Heart left ventricle (tissue), 13 donors: ENCODE measurements at regions not wholly inside any gene's neighbourhood (a gene's known extent, or its start where the extent isn't known, plus 50 kb on each side); places are given as distances from the start of the nearest gene placed in this dataset.

ENCODE experiments used
- POLR2A ChIP-seq, 2 donors: fragments of 450-650 bp; IDR thresholded peaks; one replicate each; pipeline ENCODE4 v1.6.1; 2017; ENCODE audit warnings: antibody characterized with exemption in 2 of 2, mild to moderate bottlenecking in 2 of 2, moderate library complexity in 2 of 2
- TF ChIP-seq, protein P1 (sequence below), 12 donors: fragments of 200-600 bp; sonication (generic) in 4 of 12; IDR thresholded peaks; one replicate each; pipeline versions ENCODE4 v1.5.0 to v1.8.0; 2018 to 2022; ENCODE audit warnings: antibody characterized with exemption in 12 of 12, mild to moderate bottlenecking in 5 of 12
- donor health status: ischemic (EF 13 %, LVEDD 7.1; RV severe dilation, severe dysfunction).
- donor health status: DM: no; HTN: yes; CAD: no.
- donor health status: DM: no; HTN: no; CAD: no.
- donor health status: ischemic (EF 25% LVEDD 6.9; RV normal size, moderate dysfunction).
- donor health status: ischemic (EF 25% LVEDD 5.7; RV mildly dilated, moderate dysfunction).
- donor health status: ischemic (EF 35%, LVEDD 5.7; RV mildly dilated, moderate dysfunction).
- donor health status: nonischemic (EF 11% LVEDD 7.7; RV severe dilation, severe dysfunction).
- donor health status: DM: yes; HTN: yes; CAD: no.
- donor health status: PGD.
- donor health status: ischemic (EF 29% LVEDD 5.4; RV normal size, mild dysfunction).
- donor health status: nonischemic (EF 23%, LVEDD 6.1; RV moderate dilation, normal function).

DNA sequence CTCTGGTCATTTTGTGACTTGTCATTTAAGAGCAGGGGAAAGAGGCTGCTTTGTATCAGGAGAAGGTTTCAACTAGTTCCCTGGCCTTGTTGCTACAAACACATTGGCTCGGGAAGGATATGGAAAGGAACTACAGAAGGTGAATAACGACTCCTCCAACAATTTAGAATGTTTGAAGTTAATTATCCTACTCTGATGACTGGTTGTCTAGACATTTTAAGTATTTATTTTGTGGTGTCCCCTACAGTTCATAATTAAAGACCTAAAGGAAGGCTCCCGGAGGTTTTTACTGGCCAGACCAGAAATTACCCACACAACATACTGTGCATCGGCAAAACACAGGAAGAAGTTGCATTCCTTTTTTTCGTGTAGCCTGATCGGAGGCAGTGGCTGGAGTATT is 515.8 kb upstream of the SALL1 start:
- TF ChIP-seq, protein P1, sequence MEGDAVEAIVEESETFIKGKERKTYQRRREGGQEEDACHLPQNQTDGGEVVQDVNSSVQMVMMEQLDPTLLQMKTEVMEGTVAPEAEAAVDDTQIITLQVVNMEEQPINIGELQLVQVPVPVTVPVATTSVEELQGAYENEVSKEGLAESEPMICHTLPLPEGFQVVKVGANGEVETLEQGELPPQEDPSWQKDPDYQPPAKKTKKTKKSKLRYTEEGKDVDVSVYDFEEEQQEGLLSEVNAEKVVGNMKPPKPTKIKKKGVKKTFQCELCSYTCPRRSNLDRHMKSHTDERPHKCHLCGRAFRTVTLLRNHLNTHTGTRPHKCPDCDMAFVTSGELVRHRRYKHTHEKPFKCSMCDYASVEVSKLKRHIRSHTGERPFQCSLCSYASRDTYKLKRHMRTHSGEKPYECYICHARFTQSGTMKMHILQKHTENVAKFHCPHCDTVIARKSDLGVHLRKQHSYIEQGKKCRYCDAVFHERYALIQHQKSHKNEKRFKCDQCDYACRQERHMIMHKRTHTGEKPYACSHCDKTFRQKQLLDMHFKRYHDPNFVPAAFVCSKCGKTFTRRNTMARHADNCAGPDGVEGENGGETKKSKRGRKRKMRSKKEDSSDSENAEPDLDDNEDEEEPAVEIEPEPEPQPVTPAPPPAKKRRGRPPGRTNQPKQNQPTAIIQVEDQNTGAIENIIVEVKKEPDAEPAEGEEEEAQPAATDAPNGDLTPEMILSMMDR (IDR thresholded peaks at IDR 0.05), result no peak
- no peak for TF ChIP-seq POLR2A (IDR thresholded peaks at IDR 0.05)
